ENCODE measurements at regions not wholly inside any gene's neighbourhood (a gene's known extent, or its start where the extent isn't known, plus 50 kb on each side); places are given as distances from the start of the nearest gene placed in this dataset.

- intact Hi-C loops (cut with micrococcal nuclease): no loop called here
- FAIRE-seq (no peak), ATAC-seq (no peak), DNase-seq (ENCODE audit: extremely low read depth in 1 of 4, low spot score in 3 of 4) (no peak)
- Histone ChIP-seq H3K9me3 (replicated peaks; ENCODE audit: control insufficient read depth, insufficient read depth, low read depth, low read length) (no peaks in the 10 kb centered on the region), H3K27ac (ENCODE audit: extremely low read depth, low read depth, low read length) (no peak overlapping the region), H4K20me1 (replicated peaks; ENCODE audit: control insufficient read depth, insufficient read depth, low read length) (no peaks in the 10 kb centered on the region), H3K27me3 (ENCODE audit: control insufficient read depth in 2 of 2, insufficient read depth in 2 of 2, low read length in 2 of 2) (no peaks in the 10 kb centered on the region; a peak in 1 of 5 replicates), H3K9ac (ENCODE audit: insufficient read depth in 1 of 2, low read depth in 2 of 2, low read length in 2 of 2) (no peak overlapping the region), H3K4me2 (ENCODE audit: insufficient read depth, low read length) (no peak overlapping the region), H3K79me2 (ENCODE audit: control insufficient read depth, insufficient read depth, low read length) (no peaks in the 10 kb centered on the region), H2AFZ (ENCODE audit: low read depth, low read length) (no peak overlapping the region), H3K4me3 (no peak overlapping the region), H3K4me1 (replicated peaks in 1 of 2; ENCODE audit: control insufficient read depth in 2 of 2, insufficient read depth in 2 of 2, low read length in 2 of 2) (no peaks in the 10 kb centered on the region), H3K9me1 (ENCODE audit: control insufficient read depth, insufficient read depth, low read length) (no peaks in the 10 kb centered on the region), H3K36me3 (ENCODE audit: control insufficient read depth, insufficient read depth, low read length) (no peaks in the 10 kb centered on the region)
- 1% methylated on average over 6 of the region's 6 CpGs for WGBS (ENCODE audit: insufficient coverage, low coverage, missing lambda C conversion rate)
- BruUV-seq (replicated peaks): no TSS peak
- POLR2A ChIA-PET: no interaction called here
- in situ Hi-C loops (cut with MboI): no loop called here
- TF ChIP-seq NR2F6 (CRISPR knock-in tag; IDR thresholded peaks at IDR 0.05): no peak
- peak; percentile 64 for TF ChIP-seq TFE3 (CRISPR knock-in tag; IDR thresholded peaks at IDR 0.05)
- CTCF ChIA-PET (ENCODE audit: low intra/inter-chr PET ratio): no interaction called here
Observed at GRCh38 chr1:117802531-117803257, 126.7 kb downstream of the GDAP2 start.

- 0% methylated on average over 1 of the region's 1 CpG for WGBS (ENCODE audit: insufficient coverage, low coverage, missing lambda C conversion rate)
Observed at GRCh38 chr1:117803318-117803717, 126.1 kb downstream of the GDAP2 start.

More at GRCh38 chr1:117803318-117803717, 126.1 kb downstream of the GDAP2 start:
- Histone ChIP-seq H3K79me2 (ENCODE audit: control insufficient read depth, insufficient read depth, low read length) (no peaks in the 10 kb centered on the region), H3K27me3 (ENCODE audit: control insufficient read depth in 2 of 2, insufficient read depth in 2 of 2, low read length in 2 of 2) (no peaks in the 10 kb centered on the region; a peak in 1 of 5 replicates), H2AFZ (ENCODE audit: low read depth, low read length) (no peak overlapping the region), H3K4me1 (replicated peaks in 1 of 2; ENCODE audit: control insufficient read depth in 2 of 2, insufficient read depth in 2 of 2, low read length in 2 of 2) (no peaks in the 10 kb centered on the region), H4K20me1 (replicated peaks; ENCODE audit: control insufficient read depth, insufficient read depth, low read length) (no peaks in the 10 kb centered on the region), H3K9me1 (ENCODE audit: control insufficient read depth, insufficient read depth, low read length) (no peaks in the 10 kb centered on the region), H3K9ac (ENCODE audit: insufficient read depth in 1 of 2, low read depth in 2 of 2, low read length in 2 of 2) (no peak overlapping the region), H3K27ac (ENCODE audit: extremely low read depth, low read depth, low read length) (no peak overlapping the region), H3K4me3 (no peak overlapping the region), H3K4me2 (ENCODE audit: insufficient read depth, low read length) (no peak overlapping the region), H3K36me3 (ENCODE audit: control insufficient read depth, insufficient read depth, low read length) (no peaks in the 10 kb centered on the region), H3K9me3 (replicated peaks; ENCODE audit: control insufficient read depth, insufficient read depth, low read depth, low read length) (no peaks in the 10 kb centered on the region)
- FAIRE-seq: no peak
- no peak for DNase-seq (ENCODE audit: extremely low read depth in 1 of 4, low spot score in 3 of 4)
- intact Hi-C loops (cut with micrococcal nuclease) (no loop called here), in situ Hi-C loops (cut with MboI) (no loop called here)
- ATAC-seq: no peak
- ChIA-PET CTCF (ENCODE audit: low intra/inter-chr PET ratio) (no interaction called here), POLR2A (no interaction called here)
- BruUV-seq (replicated peaks): no TSS peak
- TF ChIP-seq ZNF512 (tag; IDR thresholded peaks at IDR 0.05): no peak
- TF ChIP-seq DLX4 (CRISPR knock-in tag; IDR thresholded peaks at IDR 0.05): no peak
